ENCODE measurements at regions not wholly inside any gene's neighbourhood (a gene's known extent, or its start where the extent isn't known, plus 50 kb on each side); places are given as distances from the start of the nearest gene placed in this dataset.
"Not testable (repeated sequence)": the region's sequence is repeated elsewhere in the genome, so short reads cannot be mapped to it uniquely, and the experiment has no call there.

DNA sequence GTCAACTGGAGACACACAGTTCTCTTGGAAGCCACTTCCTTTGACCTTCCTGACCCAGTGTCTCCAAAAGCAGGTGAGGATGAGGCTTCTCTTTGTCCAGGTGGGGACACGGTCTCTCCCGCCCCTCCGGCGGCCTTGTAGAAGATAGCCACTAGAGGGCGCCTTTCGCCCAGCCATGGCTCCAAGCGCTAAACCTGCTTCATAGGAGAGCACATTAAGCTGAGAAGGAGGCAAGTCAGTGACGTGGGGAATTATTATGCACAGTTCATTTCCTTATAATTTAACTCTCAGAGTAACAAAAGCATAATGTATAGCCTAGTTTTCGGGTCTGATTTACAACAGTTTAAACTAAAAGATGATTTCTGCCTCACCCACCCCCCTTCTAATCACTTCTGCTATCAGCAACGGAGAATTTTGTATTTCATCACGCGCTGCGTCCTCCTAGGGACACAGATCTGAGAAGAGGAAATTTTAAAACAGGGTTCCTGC lies 208.7 kb downstream of the ICOS start:
- peak; percentile 78 for DNase-seq

DNA sequence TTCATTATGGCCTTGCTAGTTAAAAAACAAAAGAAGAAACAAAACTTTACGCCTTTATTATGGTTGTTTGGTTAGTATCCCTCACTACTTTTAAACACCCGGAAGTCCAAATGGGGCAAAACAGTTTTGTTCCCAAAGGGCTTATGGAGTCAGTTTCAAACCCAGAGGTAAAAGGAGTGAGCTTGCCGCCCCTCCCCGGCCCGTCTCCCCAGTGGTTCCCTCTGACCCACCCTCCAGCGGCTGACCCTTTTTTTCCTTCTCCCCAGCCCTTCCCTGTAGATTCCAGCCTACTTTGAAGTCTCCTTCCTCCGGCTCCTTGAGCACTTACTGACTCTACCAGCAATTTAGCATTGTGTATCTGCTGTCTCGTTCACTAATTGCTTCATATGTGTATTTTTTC lies 209.2 kb downstream of the ICOS start:
- DNase-seq: no peak

DNA sequence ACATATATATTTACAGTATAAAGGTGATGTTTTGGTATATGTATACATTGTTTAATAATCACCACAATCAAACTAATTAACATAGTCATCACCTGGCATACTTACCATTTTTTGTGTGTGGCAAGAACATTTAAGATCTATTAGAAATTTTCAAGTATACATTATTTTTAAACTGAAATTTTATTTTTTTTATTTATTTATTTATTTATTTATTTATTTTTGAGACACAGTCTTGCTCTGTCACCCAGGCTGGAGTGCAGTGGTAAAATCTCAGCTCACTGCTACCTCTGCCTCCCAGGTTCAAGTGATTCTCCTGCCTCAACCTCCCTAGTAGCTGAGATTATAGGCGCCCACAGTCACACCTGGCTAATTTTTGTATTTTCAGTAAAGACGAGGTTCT lies 210.5 kb downstream of the ICOS start:
- not testable (repeated sequence) for DNase-seq

DNA sequence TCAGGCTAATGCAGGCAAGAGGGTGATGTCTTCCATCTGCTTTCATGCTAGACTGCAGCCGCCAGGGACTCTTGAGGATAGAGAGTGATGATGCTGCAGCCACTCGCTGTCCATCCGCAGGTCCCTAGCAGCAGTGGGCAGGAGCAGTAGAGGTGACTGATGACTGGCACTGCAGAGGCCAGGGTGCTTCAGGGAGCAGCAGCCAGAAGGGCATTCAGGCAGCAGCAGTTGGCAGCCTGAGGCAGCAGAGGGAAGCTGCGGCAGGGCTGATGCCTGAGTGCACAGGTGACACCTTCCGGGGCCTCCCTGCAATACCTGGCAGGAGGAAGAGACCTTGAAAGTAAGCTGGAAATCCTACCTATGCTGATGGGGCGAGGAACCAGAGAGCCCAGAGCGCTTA lies 214.2 kb downstream of the ICOS start:
- DNase-seq: no peak

DNA sequence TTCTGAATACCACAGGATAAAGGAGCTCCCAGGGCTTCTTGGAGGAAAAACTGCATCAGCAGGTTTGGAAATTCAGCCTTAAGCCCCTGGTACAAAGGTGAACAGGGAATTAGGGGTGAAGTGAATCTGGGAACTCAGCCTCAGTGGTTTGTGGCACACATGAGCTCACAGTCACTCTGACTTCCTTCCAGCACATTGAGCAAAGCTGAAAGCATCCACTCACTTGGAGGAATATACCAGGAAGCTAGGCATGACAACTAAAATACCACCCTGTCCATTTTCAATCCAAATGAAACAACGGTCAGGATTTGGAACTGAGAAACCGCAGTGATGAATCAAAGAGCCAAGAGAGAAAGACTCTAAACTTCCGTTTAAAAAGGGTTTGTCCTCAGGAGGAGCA lies 216.1 kb downstream of the ICOS start:
- DNase-seq: no peak

DNA sequence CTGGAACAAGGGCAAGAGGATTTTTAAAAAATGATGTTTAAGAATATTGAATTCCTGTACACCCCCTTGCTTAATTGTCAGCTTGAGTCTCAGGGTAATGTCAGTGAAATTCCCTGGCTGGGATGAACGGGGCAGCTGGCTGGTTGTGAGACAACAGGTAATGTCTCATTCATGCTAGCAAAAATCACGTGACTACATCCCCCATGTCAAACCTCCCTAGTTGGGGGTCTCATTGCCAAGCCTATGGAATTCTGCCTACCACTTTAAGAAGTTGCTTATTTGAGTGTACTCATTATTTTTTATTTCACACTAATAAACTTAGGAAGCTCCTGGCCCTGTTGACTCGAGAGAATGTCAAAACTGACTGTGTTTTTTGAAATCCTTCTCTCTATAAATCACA lies 218.3 kb downstream of the ICOS start:
- no peak for DNase-seq

DNA sequence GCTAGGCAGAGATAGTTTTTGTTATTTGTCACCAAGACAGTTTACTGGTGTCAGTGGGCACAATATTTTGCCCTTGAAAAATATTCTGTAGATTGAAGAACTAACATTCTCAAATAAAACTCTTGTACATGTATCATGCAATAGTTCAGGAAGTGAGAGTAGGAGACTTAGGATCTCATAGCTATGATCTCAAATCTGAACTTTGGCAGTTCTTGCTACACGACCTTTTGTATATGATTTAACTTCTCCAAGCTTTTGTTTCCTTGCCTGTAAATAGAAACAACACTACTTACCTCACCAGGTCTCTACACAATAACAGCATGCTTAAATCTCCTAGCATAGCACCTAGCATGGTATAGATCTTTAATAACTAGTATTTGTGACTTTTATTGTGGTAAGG lies 219.9 kb downstream of the ICOS start:
- no peak for DNase-seq

DNA sequence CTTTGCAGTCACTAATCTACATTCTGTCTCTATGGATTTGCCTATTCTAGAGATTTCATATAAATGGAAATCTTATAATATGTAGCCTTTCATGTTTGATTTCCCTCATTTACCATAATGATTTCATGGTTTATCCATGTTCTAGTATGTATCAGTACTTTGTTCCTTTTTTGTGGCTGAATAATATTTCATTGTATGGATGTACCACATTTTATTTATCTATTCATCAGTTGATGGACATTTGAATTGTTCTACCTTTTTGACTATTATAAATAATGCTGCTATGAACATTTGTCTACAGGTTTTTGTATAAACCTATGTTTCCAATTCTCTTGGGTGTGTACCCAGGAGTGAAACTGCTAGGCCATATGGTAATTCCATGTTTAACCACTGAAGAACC lies 221.1 kb downstream of the ICOS start:
- no peak for DNase-seq

DNA sequence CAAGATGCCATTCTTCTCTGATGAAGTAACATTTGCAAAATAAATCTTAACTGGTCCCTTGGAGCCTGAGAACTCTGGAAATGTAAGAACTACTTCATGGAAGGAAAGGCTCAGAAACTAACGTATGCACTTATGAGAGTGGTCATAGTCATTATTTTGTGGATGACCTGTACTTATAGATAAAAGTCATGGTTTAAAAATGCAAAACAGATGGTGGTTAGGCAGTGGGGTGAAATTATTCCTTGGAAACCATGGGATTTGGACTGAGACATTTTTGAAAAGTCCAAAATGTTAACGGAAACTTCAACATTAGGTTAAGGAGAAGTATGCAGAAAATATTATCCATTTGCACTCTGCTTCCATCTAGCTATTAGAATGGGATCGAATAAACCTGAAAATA lies 223.0 kb downstream of the ICOS start:
- no peak for DNase-seq

DNA sequence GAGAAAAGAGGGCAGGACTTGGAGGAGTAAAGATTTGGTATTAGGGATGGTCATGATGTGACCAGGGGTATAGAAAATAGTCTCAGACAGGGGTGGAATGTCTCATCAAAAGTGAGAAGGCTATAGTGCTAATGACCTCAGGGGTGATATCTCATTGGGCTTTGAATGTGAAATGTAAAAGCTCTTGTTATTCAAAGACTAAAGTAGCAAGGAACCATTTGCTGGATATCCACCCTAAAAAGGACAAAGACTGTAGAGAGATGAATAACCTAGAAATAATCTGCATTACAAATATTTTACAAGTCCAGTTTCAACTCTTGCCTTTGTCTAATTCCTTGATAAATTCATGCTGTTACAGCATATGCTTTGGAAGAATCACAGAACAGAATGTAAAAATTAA lies 224.4 kb downstream of the ICOS start:
- no peak for DNase-seq

DNA sequence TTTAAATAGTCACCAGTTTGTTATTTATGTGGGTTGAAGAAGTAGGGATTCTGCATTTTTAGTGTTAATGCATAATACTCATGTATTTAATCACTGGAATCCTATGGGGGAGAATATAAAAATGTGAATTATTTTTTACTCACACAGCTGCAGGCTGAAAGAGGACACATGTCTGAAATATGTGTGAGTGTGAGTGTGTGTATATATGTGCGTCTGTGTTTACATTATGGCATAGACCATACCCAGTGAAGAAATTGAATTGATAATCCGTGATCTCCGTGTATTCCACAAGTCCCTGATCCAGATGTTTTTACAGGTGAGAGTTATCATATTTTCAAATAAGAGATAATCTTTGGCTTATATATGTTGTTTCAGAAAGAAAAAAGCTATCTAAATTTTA lies 225.3 kb downstream of the ICOS start:
- no peak for DNase-seq

DNA sequence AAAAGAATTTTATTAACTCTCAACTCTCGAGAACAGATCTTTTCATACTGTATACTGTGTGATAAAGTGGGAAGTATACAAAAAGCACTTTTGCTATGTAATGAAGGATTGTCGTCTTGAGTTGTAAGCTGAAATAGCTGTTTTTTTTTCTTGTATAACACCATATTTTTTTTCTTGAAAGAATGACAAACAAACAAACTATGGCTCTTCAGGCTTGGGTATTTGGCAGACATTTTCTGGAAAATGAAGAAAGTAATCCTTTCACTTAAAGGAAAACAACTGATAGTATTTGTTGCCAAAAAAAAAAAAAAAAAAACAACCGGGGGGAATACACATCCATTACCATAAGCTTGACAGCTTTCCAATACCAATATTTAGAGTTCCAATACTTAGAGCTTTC lies 230.4 kb downstream of the ICOS start:
- DNase-seq: no peak

DNA sequence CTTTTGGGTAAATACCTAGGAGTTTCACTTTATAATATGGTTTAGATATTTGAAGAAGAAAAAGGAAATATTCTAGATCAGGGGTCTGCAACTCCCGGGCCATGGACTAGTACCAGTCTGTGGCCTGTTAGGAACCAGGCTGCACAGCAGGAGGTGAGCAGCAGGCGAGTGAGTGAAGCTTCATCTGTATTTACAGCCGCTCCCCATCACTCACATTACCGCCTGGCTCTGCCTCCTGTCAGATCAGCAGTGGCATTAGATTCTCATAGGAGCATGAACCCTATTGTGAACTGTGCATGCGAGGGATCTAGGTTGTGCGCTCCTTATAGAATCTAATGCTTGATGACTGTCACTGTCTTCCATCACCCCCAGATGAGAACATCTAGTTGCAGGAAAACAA lies 231.1 kb downstream of the ICOS start:
- DNase-seq: not testable (repeated sequence)

DNA sequence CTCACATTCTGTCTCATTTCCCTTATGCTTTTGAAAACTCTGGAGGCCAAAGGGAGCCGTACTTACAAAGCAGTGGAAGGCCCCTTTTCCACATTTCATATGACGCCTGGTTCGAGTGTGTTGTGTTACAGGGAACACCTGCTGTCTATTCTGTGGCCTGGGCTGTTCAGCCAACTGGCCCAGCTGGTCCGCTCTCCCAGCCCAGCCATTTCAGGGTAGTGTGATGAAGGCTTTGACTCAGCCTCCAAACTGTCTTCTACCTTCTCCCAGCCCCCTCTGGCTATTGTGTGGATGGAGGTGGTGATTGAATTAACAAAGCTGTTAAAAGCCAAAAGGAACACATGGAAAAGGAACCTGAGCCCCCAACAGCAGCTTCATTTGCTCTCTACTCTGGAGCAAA lies 233.8 kb downstream of the ICOS start:
- no peak for DNase-seq

DNA sequence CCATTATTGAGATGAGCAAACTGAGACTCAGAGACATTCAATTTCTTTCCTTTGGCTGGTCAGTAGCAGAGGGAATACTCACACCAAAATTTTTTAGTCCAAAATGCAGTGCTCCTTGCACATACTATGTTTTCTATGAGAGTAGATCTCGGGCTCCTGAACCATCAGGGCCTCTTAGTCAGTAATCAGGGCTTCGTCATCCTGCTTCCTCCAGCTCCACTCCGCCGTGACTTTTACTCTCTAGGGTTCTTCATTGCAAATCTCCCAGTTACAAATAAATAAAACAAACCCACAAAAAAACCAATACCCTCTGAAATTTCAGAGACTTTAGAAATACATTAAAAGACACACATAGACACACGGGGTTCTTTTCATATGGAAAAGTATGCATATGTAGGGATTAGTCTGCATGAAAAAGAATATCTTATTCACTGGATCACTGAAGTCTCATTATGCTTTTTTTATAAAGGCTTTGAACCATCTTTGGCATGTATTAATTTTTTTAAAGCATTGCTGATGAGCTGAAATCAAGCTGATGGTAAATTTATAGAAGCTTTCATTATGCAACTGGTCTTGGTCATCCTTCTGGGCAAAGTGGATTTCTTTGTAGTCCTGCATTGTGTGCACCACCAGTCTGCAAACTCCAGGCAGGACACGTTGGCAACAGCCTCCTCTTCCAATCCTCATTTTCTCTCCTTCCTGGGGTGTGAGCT lies 235.0 kb downstream of the ICOS start:
- no peak for DNase-seq

DNA sequence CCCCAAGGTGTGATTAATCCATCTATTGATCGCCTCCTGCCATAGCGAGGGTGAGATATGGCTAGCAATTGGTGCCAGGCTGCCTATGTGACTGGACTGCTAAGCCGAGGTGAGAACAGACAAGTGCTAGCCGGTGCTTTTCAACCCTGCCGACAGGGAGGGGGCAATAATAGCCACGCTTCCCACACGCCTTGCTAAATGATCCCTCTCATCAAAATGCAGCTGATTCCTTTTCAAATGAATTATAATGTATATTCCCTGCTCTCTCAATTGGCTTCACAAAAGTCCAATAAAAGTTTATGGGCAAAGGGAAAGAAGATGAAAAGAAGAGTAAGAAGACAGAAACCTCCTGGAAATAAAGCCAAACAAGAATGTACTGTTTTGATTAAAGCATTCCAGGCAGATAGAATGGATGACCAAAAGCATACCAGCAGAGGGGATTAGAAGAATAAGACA lies 235.6 kb downstream of the ICOS start:
- DNase-seq: no peak

DNA sequence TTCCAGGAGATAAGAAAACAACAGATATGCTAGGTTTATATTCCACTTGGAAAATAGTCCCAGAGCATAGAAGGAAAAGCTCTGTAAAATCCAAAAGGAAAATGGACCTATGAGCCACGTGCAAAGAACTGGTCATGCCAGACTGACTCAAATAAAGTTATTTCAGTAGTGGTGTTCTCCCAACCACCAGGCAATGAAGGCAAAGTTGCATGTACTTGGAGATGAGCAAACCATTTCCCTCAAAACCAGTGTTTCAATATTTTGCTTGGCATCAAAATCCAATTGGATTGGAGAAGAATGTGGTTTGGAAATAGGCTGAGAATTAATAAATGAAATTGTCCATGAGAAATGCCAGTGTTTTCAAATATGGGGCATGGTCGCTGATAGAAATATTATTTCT lies 237.5 kb downstream of the ICOS start:
- DNase-seq: no peak

DNA sequence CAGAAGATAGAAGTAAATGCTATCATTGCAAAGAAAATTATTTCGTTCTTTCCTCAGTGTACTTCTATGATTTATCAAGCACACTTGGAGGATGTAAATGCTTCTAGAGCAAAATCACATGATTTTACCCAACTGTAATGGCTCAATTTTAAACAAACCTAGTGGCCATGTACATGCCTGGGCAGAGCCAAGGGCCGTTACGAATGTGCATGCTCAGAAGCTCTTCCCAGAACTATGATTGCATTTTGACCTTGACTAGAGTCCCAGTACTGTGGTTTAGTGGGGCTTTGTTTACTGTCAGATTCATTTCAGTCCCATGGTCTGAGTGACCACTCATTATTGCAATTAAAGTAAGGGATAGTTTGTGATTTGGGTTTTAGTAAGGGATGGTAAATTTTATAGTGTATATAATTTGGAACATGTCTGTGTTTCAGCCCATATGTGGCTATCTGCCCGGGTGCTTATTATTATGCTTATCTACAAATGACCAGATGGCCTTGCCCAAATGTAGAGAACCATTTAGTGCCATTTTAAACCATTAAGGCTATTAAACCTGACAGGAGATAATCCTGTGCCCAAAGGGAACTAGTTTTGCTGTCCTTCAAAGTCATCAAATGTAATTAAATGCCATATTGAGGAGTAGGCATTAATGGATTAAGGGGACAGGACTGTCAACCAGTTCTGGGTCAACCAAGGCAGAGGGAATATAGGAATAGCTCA lies 239.1 kb downstream of the ICOS start:
- no peak for DNase-seq

DNA sequence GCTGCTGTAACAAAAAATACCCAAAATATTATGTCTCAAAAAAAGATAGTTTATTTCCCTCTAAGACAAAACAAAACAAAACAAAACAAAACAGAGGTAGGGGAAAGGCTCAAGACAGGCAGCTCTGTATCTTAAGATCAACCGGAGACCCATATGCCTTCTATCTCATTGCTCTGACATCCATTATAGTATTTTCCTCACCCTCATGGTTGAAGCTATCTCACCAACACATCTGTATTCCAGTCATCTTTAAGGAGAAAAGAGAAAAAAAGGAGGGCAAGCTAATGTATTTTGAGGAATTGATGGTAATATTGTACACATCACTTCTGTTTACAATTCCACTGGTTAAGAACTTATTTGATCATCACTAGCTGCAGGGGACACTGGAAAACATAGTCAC lies 239.7 kb downstream of the ICOS start:
- DNase-seq: no peak

DNA sequence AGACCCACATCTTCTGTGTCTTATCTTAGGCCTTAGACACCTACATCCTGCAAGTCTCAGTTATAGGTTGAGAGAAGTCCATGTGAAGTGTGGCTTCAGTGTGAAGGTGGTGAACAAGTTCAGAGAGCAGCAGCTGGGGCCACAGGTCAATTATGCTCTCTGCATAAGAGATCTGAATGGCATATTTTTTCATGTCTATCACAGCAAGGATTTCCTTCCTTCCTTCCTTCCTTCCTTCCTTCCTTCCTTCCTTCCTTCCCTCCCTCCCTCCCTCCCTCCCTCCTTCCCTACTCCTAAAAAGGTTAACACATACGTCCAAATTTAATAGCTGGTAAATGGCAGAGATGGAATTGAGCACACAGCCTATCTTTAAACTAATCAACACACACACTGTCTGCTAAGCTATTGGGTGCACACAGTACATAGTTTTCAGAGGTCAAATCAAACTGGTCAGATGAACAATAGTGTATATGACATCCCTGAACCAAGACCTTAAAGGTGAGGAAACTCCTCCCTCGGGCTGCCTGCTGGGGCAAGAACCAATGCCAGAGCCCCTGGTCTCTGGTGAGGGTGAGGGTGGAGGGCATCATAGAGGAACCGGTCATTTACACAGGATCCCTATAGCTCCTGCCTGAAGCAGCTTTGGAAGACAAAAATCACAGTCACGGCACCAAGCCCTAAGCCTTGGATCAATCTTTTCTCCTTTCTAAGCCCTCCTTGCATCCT lies 240.9 kb downstream of the ICOS start:
- DNase-seq: no peak

DNA sequence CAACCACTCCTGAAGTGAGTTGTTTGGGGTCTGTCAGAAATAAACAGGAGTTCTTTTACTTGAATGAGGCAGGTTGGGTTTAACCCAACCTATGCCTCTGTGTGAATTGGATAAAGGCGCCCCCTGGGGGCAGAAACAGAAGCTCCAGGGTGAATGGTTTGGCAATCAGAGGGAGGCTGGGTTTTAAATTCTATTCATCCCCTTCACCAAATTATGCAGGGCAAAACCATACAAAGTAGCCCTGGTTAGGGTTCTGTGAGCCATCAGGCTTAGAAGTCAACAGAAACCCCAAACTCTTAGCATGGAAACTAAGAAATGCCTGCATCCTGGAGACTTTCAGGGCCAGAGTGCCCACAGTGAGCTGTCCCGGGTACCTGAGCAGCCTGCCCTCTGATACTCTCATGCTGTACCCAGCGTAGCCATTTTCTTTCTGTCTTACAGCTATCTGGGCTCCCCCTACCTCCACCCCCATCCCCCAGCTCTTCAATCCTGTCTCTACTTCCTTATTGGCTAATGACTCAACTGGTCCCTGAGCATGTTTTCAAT lies 241.5 kb downstream of the ICOS start:
- DNase-seq: peak; percentile 73

DNA sequence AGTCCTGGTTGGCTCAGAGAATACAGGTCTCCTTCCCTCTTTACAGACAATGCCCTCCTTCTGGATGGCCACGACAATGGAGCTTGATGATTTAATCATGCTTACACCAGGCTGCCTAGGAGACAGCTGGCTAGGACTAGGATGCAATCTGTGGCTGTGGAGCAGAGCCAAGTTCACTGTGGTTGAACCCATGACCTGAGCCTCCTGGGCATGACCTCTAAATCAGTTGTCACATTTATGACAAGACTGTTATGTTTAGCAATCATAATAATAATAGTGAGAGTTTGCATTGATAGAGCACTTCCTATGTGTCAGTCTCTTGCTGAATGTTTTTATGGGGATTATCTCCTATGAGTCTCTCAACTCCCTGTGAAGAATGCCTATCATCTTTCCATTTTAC lies 244.1 kb downstream of the ICOS start:
- DNase-seq: no peak

DNA sequence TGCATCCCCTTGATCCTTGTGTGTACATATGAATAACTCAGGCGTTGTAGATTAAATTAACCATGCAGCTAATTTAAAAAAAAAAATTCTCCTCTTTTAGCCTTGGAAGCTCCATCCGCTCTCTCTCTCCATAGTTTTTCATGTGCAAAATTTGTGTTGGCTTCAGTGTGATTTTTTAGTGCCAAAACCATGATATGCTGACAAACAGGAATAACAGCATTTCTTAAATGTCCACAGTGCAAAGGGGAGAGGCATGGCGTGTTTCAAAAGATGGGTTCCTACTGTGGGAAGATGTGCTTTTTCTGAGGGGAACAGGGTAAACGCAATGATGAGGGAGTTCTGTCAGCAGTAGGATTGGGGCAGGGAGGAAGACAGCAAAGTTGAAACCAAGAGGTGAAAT lies 247.0 kb downstream of the ICOS start:
- no peak for DNase-seq

DNA sequence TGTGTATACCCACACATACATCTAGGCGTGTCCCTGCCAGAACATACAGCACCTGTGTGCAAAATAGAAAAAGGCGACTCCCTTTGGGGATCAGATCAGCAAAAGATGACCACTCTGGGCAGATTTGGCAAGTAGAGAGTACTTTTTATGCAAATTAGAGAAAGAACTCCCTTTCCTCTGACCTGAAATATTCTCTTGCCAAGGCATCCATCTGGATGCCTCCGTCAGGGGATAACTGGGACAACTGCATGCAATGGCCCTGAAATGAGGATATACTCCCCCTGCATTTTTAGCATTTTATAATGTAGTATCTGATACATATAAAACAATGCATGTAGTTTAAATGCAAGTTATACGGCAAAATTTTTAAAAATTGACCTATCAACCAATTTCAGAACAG lies 247.7 kb downstream of the ICOS start:
- no peak for DNase-seq
